Vagina (tissue), 2 donors: ENCODE measurements at regions not wholly inside any gene's neighbourhood (a gene's known extent, or its start where the extent isn't known, plus 50 kb on each side); places are given as distances from the start of the nearest gene placed in this dataset.
A peak's percentile ranks its signal among the peaks of the same experiment; 100 is the strongest.

Experiments
- DNase-seq, 2 donors: peaks; one replicate each; pipeline ENCODE4 v3.0.0-alpha.2; 2017; ENCODE audit errors: extremely low spot score in 2 of 2
- H3K27ac ChIP-seq: fragments of 200-600 bp; sonication (generic); one replicate; pipeline ENCODE4 v1.5.1; 2019
- H3K27me3 ChIP-seq: fragments of 200-600 bp; sonication (generic); one replicate; pipeline ENCODE4 v1.5.1; 2019
- H3K36me3 ChIP-seq, 2 donors: fragments of 200-600 bp; sonication (generic); one replicate each; pipeline ENCODE4 v1.5.1; 2017 to 2019
- H3K4me1 ChIP-seq: fragments of 200-600 bp; sonication (generic); one replicate; pipeline ENCODE4 v1.5.1; 2019
- H3K4me3 ChIP-seq, 2 donors: fragments of 200-600 bp; sonication (generic); 1 replicate in 1 of 2; 2 replicates in 1 of 2; pipeline ENCODE4 v1.5.1; 2016 to 2019
- H3K9me3 ChIP-seq: fragments of 200-600 bp; sonication (generic); one replicate; pipeline ENCODE4 v1.5.1; 2019
- POLR2A ChIP-seq, 2 donors: fragments of 450-650 bp; IDR thresholded peaks; one replicate each; pipeline ENCODE4 v1.6.1; 2017; ENCODE audit warnings: antibody characterized with exemption in 2 of 2, mild to moderate bottlenecking in 2 of 2, moderate library complexity in 2 of 2
- POLR2AphosphoS5 ChIP-seq, 2 donors: sonication (generic); formaldehyde crosslinking; IDR thresholded peaks; one replicate each; pipeline ENCODE4 v1.9.0; 2017; ENCODE audit warnings: antibody characterized with exemption in 2 of 2, mild to moderate bottlenecking in 2 of 2, low read depth in 1 of 2; ENCODE audit not compliant: insufficient read depth in 1 of 2
- intact Hi-C: fragments of 100-400 bp; cut with DNase I; formaldehyde crosslinking; loops from one replicate; pipeline ENCODE4 v1.15.1; 2023
- TF ChIP-seq, protein P1 (sequence below), 3 experiments: fragments of 450-650 bp in 2 of 3; fragments of 200-600 bp in 1 of 3; sonication (generic) in 1 of 3; IDR thresholded peaks; one replicate each; pipeline ENCODE4 v1.5.1; 2017 to 2019; ENCODE audit warnings: antibody characterized with exemption in 3 of 3, mild to moderate bottlenecking in 2 of 3, moderate library complexity in 2 of 3

DNA sequence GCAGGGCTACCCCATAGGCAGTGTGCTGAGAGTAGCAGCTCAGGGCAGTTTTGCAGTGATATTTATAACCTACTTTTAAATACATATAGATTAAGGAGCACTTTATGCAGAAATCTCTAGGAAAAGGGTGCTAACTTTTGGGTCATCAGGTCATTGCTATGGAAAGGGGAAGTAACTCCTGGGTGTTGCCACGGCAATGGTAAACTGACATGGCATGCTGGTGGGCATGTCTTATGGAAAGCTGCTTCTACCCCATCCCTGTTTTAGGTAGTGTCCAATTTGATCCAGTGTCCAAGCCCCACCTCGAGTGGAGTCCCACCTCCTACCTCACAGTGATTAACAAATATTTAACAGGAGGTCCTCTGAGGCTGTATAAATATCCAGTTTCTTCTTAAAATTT is 56.8 kb upstream of the XPA start:
- no peaks in the 10 kb centered on the region for H3K27me3 ChIP-seq
- H3K4me1 ChIP-seq = no peaks in the 10 kb centered on the region
- no peak for DNase-seq
- H3K36me3 ChIP-seq = no peaks in the 10 kb centered on the region
- no peak overlapping the region for H3K4me3 ChIP-seq
- TF ChIP-seq POLR2AphosphoS5 (IDR thresholded peaks at IDR 0.05; ENCODE audit: insufficient read depth in 1 of 2, low read depth in 1 of 2) (no peak), POLR2A (IDR thresholded peaks at IDR 0.05) (no peak)
- TF ChIP-seq, protein P1, sequence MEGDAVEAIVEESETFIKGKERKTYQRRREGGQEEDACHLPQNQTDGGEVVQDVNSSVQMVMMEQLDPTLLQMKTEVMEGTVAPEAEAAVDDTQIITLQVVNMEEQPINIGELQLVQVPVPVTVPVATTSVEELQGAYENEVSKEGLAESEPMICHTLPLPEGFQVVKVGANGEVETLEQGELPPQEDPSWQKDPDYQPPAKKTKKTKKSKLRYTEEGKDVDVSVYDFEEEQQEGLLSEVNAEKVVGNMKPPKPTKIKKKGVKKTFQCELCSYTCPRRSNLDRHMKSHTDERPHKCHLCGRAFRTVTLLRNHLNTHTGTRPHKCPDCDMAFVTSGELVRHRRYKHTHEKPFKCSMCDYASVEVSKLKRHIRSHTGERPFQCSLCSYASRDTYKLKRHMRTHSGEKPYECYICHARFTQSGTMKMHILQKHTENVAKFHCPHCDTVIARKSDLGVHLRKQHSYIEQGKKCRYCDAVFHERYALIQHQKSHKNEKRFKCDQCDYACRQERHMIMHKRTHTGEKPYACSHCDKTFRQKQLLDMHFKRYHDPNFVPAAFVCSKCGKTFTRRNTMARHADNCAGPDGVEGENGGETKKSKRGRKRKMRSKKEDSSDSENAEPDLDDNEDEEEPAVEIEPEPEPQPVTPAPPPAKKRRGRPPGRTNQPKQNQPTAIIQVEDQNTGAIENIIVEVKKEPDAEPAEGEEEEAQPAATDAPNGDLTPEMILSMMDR (IDR thresholded peaks at IDR 0.05) = no peak
- intact Hi-C loops = no loop called here
- no peaks in the 10 kb centered on the region for H3K9me3 ChIP-seq
- no peak overlapping the region for H3K27ac ChIP-seq

DNA sequence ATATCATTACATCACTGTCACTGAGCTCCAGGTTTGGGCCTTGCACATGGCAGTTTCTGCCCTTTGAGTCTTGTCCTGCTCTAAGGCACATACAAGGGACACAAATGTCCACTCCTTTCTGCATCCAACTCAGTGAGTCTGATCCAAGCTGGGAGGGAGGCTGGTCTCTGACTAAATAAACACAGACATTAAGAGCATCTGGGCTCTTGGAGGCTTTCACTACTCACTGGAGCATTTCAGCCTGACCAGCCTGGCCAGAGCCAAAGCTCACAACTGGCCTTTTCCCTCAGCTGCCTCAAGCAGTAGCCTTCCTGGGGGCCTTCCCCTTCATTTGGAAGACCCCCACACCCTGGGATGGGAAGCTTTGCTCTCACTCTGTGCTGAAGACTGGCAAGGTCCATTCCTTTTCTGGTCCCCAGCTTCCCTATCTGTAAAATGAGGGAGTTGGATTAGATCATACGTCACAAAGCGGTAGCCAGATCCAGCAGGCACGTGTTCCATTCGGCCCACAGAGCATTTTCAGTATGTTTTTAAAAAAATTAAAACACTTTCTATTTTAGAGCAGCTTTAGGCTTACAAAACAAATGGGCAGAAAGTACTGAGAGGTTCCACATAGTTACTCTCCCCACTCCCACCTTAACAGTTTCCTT is 58.6 kb upstream of the XPA start:
- Histone ChIP-seq H3K4me1 (no peaks in the 10 kb centered on the region), H3K27me3 (no peaks in the 10 kb centered on the region), H3K36me3 (no peaks in the 10 kb centered on the region), H3K4me3 (no peak overlapping the region), H3K27ac (no peak overlapping the region), H3K9me3 (no peaks in the 10 kb centered on the region)
- intact Hi-C loops = no loop called here
- peak in 1 of 2 donors; percentile 25 for DNase-seq
- TF ChIP-seq, protein P1 (IDR thresholded peaks at IDR 0.05) = no peak
- TF ChIP-seq POLR2A (IDR thresholded peaks at IDR 0.05) = no peak
- TF ChIP-seq POLR2AphosphoS5 (IDR thresholded peaks at IDR 0.05; ENCODE audit: insufficient read depth in 1 of 2, low read depth in 1 of 2) = no peak

DNA sequence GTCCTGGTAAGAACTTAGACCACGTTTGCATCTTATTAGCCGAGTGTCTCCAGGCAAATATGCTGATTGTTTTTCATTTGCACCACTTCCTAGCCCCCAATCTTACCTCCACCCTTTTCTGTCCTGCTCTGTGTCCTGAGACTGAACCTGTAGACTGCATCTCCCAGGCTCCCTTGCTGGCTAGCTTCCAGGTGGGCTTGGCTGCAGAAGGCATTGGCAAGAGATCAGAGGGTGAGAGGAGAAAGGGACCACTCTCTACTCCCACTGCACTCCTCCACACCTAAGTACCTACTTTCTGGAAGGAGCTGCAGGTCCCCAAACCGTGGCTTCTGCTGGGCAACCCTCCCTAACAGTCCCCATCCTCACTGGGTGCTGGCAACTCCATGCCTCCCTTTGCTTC is 59.9 kb upstream of the XPA start:
- H3K36me3 ChIP-seq = no peaks in the 10 kb centered on the region
- peak in 1 of 2 donors; percentile 19 for DNase-seq
- intact Hi-C loops = no loop called here

DNA sequence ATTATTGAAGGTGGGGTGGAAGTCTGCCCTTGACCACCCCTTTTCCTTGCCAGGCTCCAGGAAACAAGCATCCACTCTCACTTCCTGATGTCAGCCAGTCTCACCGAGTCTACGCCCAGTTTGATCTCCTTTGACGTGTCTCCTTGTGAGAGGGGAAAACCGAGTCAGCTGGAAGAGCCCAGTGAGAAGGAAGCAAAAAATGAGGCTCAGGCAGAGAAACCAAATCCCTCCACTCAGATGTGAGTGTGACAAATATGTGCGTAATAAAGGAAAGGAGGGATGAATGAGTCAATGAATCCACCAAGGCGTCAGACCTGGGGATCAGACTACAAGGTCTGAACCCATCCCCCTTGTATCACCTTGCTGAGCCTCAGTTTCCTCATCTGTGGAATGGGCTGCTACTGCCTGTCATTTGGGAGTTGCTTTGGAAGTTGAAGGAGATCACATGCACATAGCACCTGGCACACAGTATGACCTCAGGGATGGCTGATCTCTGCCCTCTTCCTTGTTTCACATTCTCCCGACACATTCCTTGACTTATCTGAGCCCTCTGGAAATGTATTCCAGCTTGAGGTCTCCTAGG is 61.3 kb upstream of the XPA start:
- Histone ChIP-seq H3K27me3 (no peaks in the 10 kb centered on the region), H3K27ac (no peak overlapping the region), H3K4me3 (no peak overlapping the region), H3K36me3 (no peaks in the 10 kb centered on the region), H3K4me1 (no peaks in the 10 kb centered on the region), H3K9me3 (no peaks in the 10 kb centered on the region)
- no peak for DNase-seq
- intact Hi-C loops = no loop called here
- TF ChIP-seq POLR2AphosphoS5 (IDR thresholded peaks at IDR 0.05; ENCODE audit: insufficient read depth in 1 of 2, low read depth in 1 of 2) (no peak), POLR2A (IDR thresholded peaks at IDR 0.05) (no peak)
- TF ChIP-seq, protein P1 (IDR thresholded peaks at IDR 0.05) = no peak

More for the DNA sequence above, 59.9 kb upstream of the XPA start:
- no peaks in the 10 kb centered on the region for H3K4me1 ChIP-seq
- H3K27ac ChIP-seq = no peak overlapping the region
- H3K4me3 ChIP-seq = no peak overlapping the region
- no peaks in the 10 kb centered on the region for H3K27me3 ChIP-seq
- TF ChIP-seq POLR2AphosphoS5 (IDR thresholded peaks at IDR 0.05; ENCODE audit: insufficient read depth in 1 of 2, low read depth in 1 of 2) = no peak
- TF ChIP-seq, protein P1 (IDR thresholded peaks at IDR 0.05) = no peak
- no peaks in the 10 kb centered on the region for H3K9me3 ChIP-seq

DNA sequence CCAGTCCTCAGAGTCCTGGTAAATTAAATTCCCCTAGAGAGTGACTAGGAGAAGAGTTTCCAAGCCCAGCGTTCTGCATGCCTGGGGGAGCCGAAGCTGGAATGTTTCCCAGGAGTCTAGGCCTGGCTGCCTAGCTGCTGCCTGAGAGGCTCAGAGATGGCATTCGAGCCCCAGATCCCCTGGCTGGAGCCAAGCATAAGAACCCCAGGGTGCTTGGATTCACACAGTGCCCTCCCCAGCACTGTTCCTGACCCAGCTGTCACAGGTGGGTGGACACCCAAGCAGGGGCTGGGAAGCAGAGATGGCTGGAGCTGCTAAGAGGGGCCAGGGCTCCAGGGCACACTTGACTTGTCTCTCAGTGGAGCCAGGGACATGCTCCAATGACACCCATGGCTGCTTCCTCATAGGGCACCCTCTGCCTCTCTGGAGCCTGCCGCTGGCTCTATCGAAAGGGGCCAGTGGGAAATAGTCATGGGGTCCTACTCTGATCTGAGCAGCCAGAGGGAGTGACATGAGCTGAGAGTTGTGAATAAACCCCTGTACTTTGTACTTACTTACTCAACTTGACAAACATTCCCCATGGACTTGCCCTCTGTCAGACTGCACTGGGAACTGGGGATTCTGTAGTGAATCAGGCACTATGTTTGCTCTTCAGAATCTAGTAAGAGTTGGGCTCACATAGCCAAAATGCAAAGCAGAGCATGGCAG is 62.6 kb upstream of the XPA start:
- H3K27ac ChIP-seq = no peak overlapping the region
- TF ChIP-seq POLR2A (IDR thresholded peaks at IDR 0.05) (no peak), POLR2AphosphoS5 (IDR thresholded peaks at IDR 0.05; ENCODE audit: insufficient read depth in 1 of 2, low read depth in 1 of 2) (no peak)
- TF ChIP-seq, protein P1 (IDR thresholded peaks at IDR 0.05) = no peak

More for the DNA sequence above, 62.6 kb upstream of the XPA start:
- intact Hi-C loops = no loop called here
- Histone ChIP-seq H3K4me1 (no peaks in the 10 kb centered on the region), H3K27me3 (no peaks in the 10 kb centered on the region), H3K36me3 (no peaks in the 10 kb centered on the region), H3K4me3 (no peak overlapping the region), H3K9me3 (no peaks in the 10 kb centered on the region)
- no peak for DNase-seq
